HEK293 (cell line): ENCODE measurements at regions not wholly inside any gene's neighbourhood (a gene's known extent, or its start where the extent isn't known, plus 50 kb on each side); places are given as distances from the start of the nearest gene placed in this dataset.

Experiments
- CTCF ChIA-PET: fragments of 350-600 bp; formaldehyde crosslinking; extraction: SDS; loops from one replicate; lab custom pipeline; 2021; ENCODE audit warnings: antibody characterized with exemption; lab: Yijun Ruan, JAX
- POLR2A ChIA-PET: fragments of 300-600 bp; formaldehyde crosslinking; extraction: SDS; loops from one replicate; lab custom pipeline; 2020; ENCODE audit warnings: antibody characterized with exemption, inconsistent platforms; lab: Yijun Ruan, JAX
- H3K27ac ChIP-seq: fragments of 200-500 bp; sonication (Bioruptor generic); 2 replicates; pipeline ENCODE4 v1.5.1; 2014; ENCODE audit warnings: low read depth, low read length, control low read depth, inconsistent platforms; ENCODE audit errors: extremely low read depth
- H3K36me3 ChIP-seq, 2 experiments: fragments of 200-500 bp in 1 of 2; sonication (Bioruptor generic) in 1 of 2; 1 replicate in 1 of 2; 2 replicates in 1 of 2; pipeline ENCODE4 v1.5.1; 2014 to 2017; ENCODE audit warnings: inconsistent platforms in 2 of 2, low read length in 2 of 2; ENCODE audit not compliant: control insufficient read depth in 2 of 2, insufficient read depth in 1 of 2
- H3K4me1 ChIP-seq: fragments of 200-500 bp; sonication (Bioruptor generic); 2 replicates; pipeline ENCODE4 v1.5.1; 2014; ENCODE audit warnings: mild to moderate bottlenecking, low read length, inconsistent platforms; ENCODE audit not compliant: control insufficient read depth, insufficient read depth
- H3K4me3 ChIP-seq: 2 replicates; pipeline ENCODE4 v1.5.1; 2011; ENCODE audit warnings: low read depth, mild to moderate bottlenecking, control low read depth, low read length, moderate library complexity
- H3K9me3 ChIP-seq: fragments of 200-500 bp; sonication (Bioruptor generic); 2 replicates; pipeline ENCODE4 v1.5.1; 2014; ENCODE audit warnings: low read depth, low read length, inconsistent platforms; ENCODE audit not compliant: control insufficient read depth, insufficient read depth
- BCL11B ChIP-seq: fragments of 450-650 bp; formaldehyde crosslinking; IDR thresholded peaks from 2 replicates; pipeline ENCODE4 v1.5.1; 2016; ENCODE audit warnings: low read depth, missing biosample characterization, missing genetic modification characterization
- EGR2 ChIP-seq: fragments of 450-650 bp; formaldehyde crosslinking; IDR thresholded peaks from 2 replicates; pipeline ENCODE4 v1.5.1; 2016; ENCODE audit warnings: low read depth, missing biosample characterization, missing genetic modification characterization
- SP2 ChIP-seq: fragments of 450-650 bp; formaldehyde crosslinking; IDR thresholded peaks from 2 replicates; pipeline ENCODE4 v1.5.1; 2016; ENCODE audit warnings: missing biosample characterization, missing genetic modification characterization
- ZBTB20 ChIP-seq: fragments of 450-650 bp; formaldehyde crosslinking; IDR thresholded peaks from 2 replicates; pipeline ENCODE4 v1.5.1; 2016; ENCODE audit warnings: missing biosample characterization, missing genetic modification characterization
- ZBTB7A ChIP-seq: fragments of 450-650 bp; formaldehyde crosslinking; IDR thresholded peaks from 2 replicates; pipeline ENCODE4 v1.5.1; 2016; ENCODE audit warnings: low read depth, missing biosample characterization, missing genetic modification characterization
- ZNF121 ChIP-seq: fragments of 450-650 bp; formaldehyde crosslinking; IDR thresholded peaks from 2 replicates; pipeline ENCODE4 v1.5.1; 2016; ENCODE audit warnings: missing biosample characterization, missing genetic modification characterization
- ZNF148 ChIP-seq: fragments of 450-650 bp; formaldehyde crosslinking; IDR thresholded peaks from 2 replicates; pipeline ENCODE4 v1.5.0; 2017; ENCODE audit warnings: missing biosample characterization, missing genetic modification characterization, borderline replicate concordance
- ZNF221 ChIP-seq: fragments of 450-650 bp; formaldehyde crosslinking; IDR thresholded peaks from 2 replicates; pipeline ENCODE4 v1.5.1; 2017; ENCODE audit warnings: missing biosample characterization, missing genetic modification characterization, borderline replicate concordance
- ZNF24 ChIP-seq: fragments of 450-650 bp; formaldehyde crosslinking; IDR thresholded peaks from 2 replicates; pipeline ENCODE4 v1.5.1; 2016; ENCODE audit warnings: missing biosample characterization, missing genetic modification characterization
- ZNF394 ChIP-seq: fragments of 450-650 bp; formaldehyde crosslinking; IDR thresholded peaks from 2 replicates; pipeline ENCODE4 v1.5.1; 2016; ENCODE audit warnings: missing biosample characterization, missing genetic modification characterization, mild to moderate bottlenecking, moderate library complexity, borderline replicate concordance
- ZNF571 ChIP-seq: fragments of 450-650 bp; formaldehyde crosslinking; IDR thresholded peaks from 2 replicates; pipeline ENCODE4 v1.5.0; 2017; ENCODE audit warnings: missing biosample characterization, missing genetic modification characterization
- ZNF654 ChIP-seq: fragments of 450-650 bp; formaldehyde crosslinking; IDR thresholded peaks from 2 replicates; pipeline ENCODE4 v1.5.1; 2016; ENCODE audit warnings: low read depth, missing biosample characterization, missing genetic modification characterization
- ZNF677 ChIP-seq: fragments of 450-650 bp; IDR thresholded peaks from 2 replicates; pipeline ENCODE4 v1.5.0; 2018; ENCODE audit warnings: missing biosample characterization, mild to moderate bottlenecking, missing genetic modification characterization, moderate library complexity
- ZNF785 ChIP-seq: fragments of 450-650 bp; formaldehyde crosslinking; IDR thresholded peaks from 2 replicates; pipeline ENCODE4 v1.5.1; 2016; ENCODE audit warnings: missing biosample characterization, missing genetic modification characterization
- ZNF792 ChIP-seq: fragments of 450-650 bp; formaldehyde crosslinking; IDR thresholded peaks from 2 replicates; pipeline ENCODE4 v1.5.1; 2016; ENCODE audit warnings: missing biosample characterization, missing genetic modification characterization
- ZNF837 ChIP-seq: fragments of 450-650 bp; formaldehyde crosslinking; IDR thresholded peaks from 2 replicates; pipeline ENCODE4 v1.5.1; 2016; ENCODE audit warnings: missing biosample characterization, missing genetic modification characterization
- ZSCAN18 ChIP-seq: fragments of 450-650 bp; formaldehyde crosslinking; IDR thresholded peaks from 2 replicates; pipeline ENCODE4 v1.5.1; 2016; ENCODE audit warnings: missing biosample characterization, missing genetic modification characterization
- TF ChIP-seq, protein P1 (sequence below): fragments of 450-650 bp; formaldehyde crosslinking; optimal IDR thresholded peaks from 2 replicates; pipeline ENCODE3; 2016; ENCODE audit warnings: missing biosample characterization, mild to moderate bottlenecking, missing genetic modification characterization
- TF ChIP-seq, protein P2 (sequence below): fragments of 450-650 bp; formaldehyde crosslinking; IDR thresholded peaks from 2 replicates; pipeline ENCODE4 v1.5.1; 2017; ENCODE audit warnings: missing biosample characterization, missing genetic modification characterization

DNA sequence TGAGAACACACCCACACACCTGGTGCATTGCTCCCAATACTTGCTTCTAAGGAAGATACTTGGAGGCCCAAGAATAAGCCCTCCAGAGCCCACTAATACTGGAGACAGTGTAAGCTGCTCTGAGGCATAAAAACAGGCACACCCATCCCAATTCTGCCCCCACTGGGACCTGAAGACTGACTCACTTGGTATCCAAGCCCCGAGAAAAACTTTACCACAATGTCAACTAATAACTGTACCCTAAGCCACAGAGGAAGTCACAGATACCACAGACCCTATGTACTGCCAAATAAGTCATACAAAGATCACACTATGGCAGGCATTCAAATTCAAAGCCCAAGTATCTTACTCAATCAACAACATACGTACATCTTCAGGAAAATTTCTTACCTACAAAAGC lies 398.2 kb upstream of the SPANXN1 start:
- no peak for TF ChIP-seq ZNF148 (tag by site-specific recombination)
- no peak for TF ChIP-seq ZNF24 (tag by site-specific recombination)
- no peak for TF ChIP-seq ZNF677 (tag by site-specific recombination)
- no peak for TF ChIP-seq ZNF571 (tag by site-specific recombination)
- no peak for TF ChIP-seq ZBTB7A (tag by site-specific recombination)
- TF ChIP-seq, protein P1, sequence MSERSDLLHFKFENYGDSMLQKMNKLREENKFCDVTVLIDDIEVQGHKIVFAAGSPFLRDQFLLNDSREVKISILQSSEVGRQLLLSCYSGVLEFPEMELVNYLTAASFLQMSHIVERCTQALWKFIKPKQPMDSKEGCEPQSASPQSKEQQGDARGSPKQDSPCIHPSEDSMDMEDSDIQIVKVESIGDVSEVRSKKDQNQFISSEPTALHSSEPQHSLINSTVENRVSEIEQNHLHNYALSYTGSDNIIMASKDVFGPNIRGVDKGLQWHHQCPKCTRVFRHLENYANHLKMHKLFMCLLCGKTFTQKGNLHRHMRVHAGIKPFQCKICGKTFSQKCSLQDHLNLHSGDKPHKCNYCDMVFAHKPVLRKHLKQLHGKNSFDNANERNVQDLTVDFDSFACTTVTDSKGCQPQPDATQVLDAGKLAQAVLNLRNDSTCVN (tag by site-specific recombination) = no peak
- no peak for TF ChIP-seq ZNF121 (tag by site-specific recombination)
- no peak for TF ChIP-seq ZNF394 (tag by site-specific recombination)
- TF ChIP-seq ZBTB20 = no peak
- no peak for TF ChIP-seq ZNF785 (tag by site-specific recombination)
- TF ChIP-seq EGR2 (tag by site-specific recombination) = no peak
- TF ChIP-seq, protein P2, sequence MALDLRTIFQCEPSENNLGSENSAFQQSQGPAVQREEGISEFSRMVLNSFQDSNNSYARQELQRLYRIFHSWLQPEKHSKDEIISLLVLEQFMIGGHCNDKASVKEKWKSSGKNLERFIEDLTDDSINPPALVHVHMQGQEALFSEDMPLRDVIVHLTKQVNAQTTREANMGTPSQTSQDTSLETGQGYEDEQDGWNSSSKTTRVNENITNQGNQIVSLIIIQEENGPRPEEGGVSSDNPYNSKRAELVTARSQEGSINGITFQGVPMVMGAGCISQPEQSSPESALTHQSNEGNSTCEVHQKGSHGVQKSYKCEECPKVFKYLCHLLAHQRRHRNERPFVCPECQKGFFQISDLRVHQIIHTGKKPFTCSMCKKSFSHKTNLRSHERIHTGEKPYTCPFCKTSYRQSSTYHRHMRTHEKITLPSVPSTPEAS = no peak
- no peak for TF ChIP-seq SP2 (tag by site-specific recombination)
- no peak for TF ChIP-seq ZNF837 (tag by site-specific recombination)
- TF ChIP-seq ZSCAN18 (tag by site-specific recombination) = no peak
- TF ChIP-seq, all 188 proteins: peak for 0
- H3K27ac ChIP-seq = no peak overlapping the region
- no peaks in the 10 kb centered on the region for H3K9me3 ChIP-seq
- H3K36me3 ChIP-seq = no peaks in the 10 kb centered on the region
- no peak overlapping the region for H3K4me3 ChIP-seq
- H3K4me1 ChIP-seq = no peaks in the 10 kb centered on the region
- ChIA-PET POLR2A (no interaction called here), CTCF (no interaction called here)

- TF ChIP-seq ZNF785 (tag by site-specific recombination) (no peak), ZNF792 (tag by site-specific recombination) (no peak), ZNF221 (no peak), BCL11B (tag by site-specific recombination) (no peak), ZNF654 (tag by site-specific recombination) (peak; percentile 19; the same call in 1 of the 2 replicates)
- TF ChIP-seq, all 188 proteins: peak for 1
- Histone ChIP-seq H3K4me3 (no peak overlapping the region), H3K4me1 (no peaks in the 10 kb centered on the region), H3K9me3 (no peaks in the 10 kb centered on the region), H3K27ac (no peak overlapping the region), H3K36me3 (no peaks in the 10 kb centered on the region)
- CTCF ChIA-PET = interaction anchor here (0.6 to 1.1 kb wide), 3 partner anchors 12 to 1099 kb away, joined by 3 to 4 read pairs (median 3); no protein-coding TSS in a partner anchor
- POLR2A ChIA-PET = no interaction called here
These were observed 351.0 kb upstream of the SPANXN1 start for GRCh38 chrX:144896323-144896722.
